ENCODE measurements at regions not wholly inside any gene's neighbourhood (a gene's known extent, or its start where the extent isn't known, plus 50 kb on each side); places are given as distances from the start of the nearest gene placed in this dataset.

DNA sequence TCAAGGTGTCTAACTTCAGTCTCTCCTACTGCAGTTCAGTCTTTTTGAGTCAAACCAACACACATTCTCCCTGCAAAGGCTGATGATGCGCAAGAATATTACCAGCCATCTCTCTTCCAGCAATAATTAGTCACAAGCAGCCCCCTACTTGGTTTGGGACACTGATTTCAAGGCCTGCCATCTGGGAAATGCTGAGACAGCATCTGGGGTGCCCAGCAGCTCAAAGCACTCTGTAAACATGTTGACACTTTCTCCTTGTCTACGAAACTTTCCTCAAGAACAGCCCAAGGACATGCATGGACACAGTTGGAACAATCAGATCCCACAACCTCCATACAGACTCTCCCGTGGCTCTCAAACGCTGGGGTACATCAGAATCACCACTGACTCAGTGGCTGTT, 149.2 kb upstream of the RPL38 start:
- DNase-seq (ENCODE audit: low read depth, low spot score): no peak
- POLR2A ChIA-PET: no interaction called here
- CTCF ChIA-PET: no interaction called here
- TF ChIP-seq, protein P1, sequence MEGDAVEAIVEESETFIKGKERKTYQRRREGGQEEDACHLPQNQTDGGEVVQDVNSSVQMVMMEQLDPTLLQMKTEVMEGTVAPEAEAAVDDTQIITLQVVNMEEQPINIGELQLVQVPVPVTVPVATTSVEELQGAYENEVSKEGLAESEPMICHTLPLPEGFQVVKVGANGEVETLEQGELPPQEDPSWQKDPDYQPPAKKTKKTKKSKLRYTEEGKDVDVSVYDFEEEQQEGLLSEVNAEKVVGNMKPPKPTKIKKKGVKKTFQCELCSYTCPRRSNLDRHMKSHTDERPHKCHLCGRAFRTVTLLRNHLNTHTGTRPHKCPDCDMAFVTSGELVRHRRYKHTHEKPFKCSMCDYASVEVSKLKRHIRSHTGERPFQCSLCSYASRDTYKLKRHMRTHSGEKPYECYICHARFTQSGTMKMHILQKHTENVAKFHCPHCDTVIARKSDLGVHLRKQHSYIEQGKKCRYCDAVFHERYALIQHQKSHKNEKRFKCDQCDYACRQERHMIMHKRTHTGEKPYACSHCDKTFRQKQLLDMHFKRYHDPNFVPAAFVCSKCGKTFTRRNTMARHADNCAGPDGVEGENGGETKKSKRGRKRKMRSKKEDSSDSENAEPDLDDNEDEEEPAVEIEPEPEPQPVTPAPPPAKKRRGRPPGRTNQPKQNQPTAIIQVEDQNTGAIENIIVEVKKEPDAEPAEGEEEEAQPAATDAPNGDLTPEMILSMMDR (IDR thresholded peaks at IDR 0.05; ENCODE audit: insufficient read depth, low read length, missing control alignments): no peak
- H3K4me3 ChIP-seq (ENCODE audit: low read depth, low read length): no peak overlapping the region

DNA sequence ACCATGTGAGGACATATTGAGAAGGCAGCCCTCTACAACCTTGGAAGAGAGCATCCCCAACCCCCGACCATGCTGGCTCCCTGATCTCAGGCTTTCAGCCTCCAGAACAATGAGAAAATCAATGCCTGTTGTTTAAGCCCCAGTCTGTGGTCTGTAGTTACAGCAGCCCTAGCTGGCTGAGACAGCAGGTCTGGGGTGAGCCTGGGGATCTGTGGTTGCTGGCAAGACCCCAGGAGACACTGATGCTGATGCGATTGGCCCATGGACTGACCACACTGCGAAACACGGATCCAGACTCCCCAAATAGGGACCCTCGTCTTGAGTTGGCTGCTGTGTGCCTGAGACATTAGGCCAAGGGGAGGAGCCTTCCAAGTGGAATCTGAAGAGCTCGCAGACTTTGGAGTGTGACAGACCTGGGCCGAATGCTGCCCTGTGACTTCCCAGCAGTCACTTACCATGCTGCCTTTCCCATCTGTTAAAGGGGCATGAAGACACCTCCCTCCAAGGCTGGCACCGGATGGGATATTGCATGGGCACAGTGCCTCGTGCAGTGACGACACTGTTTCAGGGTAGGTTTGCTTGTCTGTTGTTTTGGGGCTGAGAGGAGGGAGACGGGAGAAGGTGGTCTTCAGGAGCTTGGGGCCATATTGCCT, 147.8 kb upstream of the RPL38 start:
- TF ChIP-seq, protein P1 (IDR thresholded peaks at IDR 0.05; ENCODE audit: insufficient read depth, low read length, missing control alignments): no peak
- ChIA-PET CTCF (no interaction called here), POLR2A (no interaction called here)
- no peak for DNase-seq (ENCODE audit: low read depth, low spot score)
- H3K4me3 ChIP-seq (ENCODE audit: low read depth, low read length): no peak overlapping the region

DNA sequence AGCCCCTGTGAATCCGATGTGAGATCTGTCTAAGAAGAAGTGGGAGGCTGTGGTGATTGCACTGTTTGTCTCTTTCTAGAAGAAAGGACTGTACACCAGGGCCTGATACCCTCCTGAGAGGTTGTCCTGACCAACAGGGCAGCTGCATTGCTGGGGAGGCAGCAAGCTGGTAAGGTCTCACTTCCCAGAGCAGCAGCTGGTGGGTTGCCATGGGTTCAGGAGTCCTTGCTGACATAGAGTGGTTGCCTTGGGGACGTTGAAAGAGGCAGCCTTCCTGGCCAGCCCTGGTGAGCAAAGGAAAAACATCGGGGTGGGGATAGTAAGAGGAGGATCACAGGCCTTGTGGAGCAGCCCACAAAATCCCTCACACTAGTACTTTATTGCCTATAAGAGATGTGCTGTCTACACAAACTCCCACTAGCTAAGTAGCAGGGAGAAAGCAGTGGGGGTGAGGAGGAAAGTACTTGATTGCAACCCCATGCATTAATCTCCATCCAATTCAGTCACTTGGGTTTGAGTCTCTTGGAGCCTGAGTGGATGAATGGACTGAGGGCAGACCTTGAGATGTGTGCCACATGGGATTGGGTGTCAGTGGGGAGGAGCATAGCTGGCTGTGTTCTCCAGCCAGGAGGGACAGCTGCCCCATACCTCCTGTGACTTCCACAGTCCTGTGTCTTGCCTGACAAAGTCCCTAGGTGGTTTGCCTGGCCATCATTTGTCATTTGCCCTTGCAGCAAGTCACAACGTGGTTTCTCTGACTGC, 143.8 kb upstream of the RPL38 start:
- ChIA-PET CTCF (no interaction called here), POLR2A (no interaction called here)
- TF ChIP-seq, protein P1 (IDR thresholded peaks at IDR 0.05; ENCODE audit: insufficient read depth, low read length, missing control alignments): no peak
- no peak overlapping the region for H3K4me3 ChIP-seq (ENCODE audit: low read depth, low read length)
- DNase-seq (ENCODE audit: low read depth, low spot score): no peak

DNA sequence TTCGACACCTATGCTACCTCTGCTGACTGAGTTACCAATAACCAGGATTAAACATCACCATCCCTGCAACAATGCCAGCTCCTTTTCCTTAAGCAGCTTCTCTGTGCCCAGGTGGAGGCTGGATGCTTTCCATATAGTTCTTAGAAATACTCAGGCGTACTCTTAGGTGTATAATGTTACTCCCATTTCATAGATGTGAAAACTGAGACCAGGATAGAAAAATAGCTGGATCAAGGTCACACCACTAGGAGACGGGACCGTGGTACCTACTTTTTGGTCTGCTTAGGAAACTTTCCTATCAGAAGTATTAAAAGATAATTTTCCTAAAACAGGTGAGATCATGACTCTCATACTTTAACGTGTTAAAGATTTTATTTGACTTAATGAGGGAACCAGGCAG, 141.7 kb upstream of the RPL38 start:
- no peak for DNase-seq (ENCODE audit: low read depth, low spot score)
- POLR2A ChIA-PET: no interaction called here
- no peak overlapping the region for H3K4me3 ChIP-seq (ENCODE audit: low read depth, low read length)
- TF ChIP-seq, protein P1 (IDR thresholded peaks at IDR 0.05; ENCODE audit: insufficient read depth, low read length, missing control alignments): no peak
- CTCF ChIA-PET: no interaction called here

DNA sequence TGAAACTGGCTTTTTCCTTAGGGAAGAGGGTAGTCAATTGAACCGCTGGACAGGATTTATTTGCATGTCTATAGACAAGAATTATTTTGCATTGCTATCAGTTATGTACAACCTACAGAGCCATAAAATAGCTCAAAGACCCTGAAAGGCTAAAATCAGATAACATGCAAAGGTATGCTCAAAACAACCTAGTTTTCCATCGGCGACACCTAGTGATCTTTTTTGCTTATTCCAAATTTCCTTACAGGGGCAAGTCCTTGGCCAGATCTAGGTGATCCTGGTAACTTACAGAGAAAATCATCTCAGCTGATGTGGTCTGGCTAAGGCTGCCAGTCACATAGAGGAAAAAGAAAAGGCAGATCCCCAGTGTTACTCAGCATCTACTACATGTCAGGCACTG, 141.2 kb upstream of the RPL38 start:
- DNase-seq (ENCODE audit: low read depth, low spot score): no peak
- ChIA-PET POLR2A (no interaction called here), CTCF (no interaction called here)
- no peak overlapping the region for H3K4me3 ChIP-seq (ENCODE audit: low read depth, low read length)
- TF ChIP-seq, protein P1 (IDR thresholded peaks at IDR 0.05; ENCODE audit: insufficient read depth, low read length, missing control alignments): no peak

DNA sequence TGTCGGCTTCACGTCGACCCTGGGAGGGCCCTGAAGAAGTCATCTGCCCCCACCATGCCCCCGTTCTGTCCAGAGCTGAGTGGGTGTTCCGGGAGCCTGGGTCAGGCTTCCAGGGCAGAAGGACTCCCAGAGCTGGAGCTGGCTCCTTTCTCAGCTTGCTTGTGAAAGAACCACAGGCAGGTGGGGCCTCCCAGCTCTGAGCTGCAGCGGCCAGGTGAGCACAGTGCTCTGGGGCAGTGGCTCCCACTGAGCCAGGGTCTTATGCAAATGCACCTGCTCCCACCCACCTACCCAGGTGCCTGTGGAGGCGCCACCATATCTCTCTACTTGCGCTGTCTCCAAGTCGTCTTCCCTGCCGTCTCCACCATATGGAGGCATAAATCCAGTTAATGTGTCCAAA, 140.0 kb upstream of the RPL38 start:
- no peak for DNase-seq (ENCODE audit: low read depth, low spot score)
- POLR2A ChIA-PET: no interaction called here
- TF ChIP-seq, protein P1 (IDR thresholded peaks at IDR 0.05; ENCODE audit: insufficient read depth, low read length, missing control alignments): no peak
- H3K4me3 ChIP-seq (ENCODE audit: low read depth, low read length): no peak overlapping the region
- CTCF ChIA-PET: no interaction called here

All from AG04449 (cell line).